WTC11 (cell line): ENCODE measurements at regions not wholly inside any gene's neighbourhood (a gene's known extent, or its start where the extent isn't known, plus 50 kb on each side); places are given as distances from the start of the nearest gene placed in this dataset.

ENCODE experiments used
- ATAC-seq: fragments of 200-7000 bp; cut with Tn5 transposase; 2 replicates; pipeline ENCODE4 v1.10.0; 2021; ENCODE audit warnings: mild to moderate bottlenecking, moderate library complexity
- CTCF ChIA-PET: fragments of 300-600 bp; sonication (Branson Sonifier 250); formaldehyde crosslinking; loops from one replicate; lab custom pipeline; 2021; ENCODE audit warnings: antibody characterized with exemption; lab: Charles Lee
- POLR2A ChIA-PET: fragments of 350-600 bp; sonication (Branson Sonifier 250); formaldehyde crosslinking; loops from one replicate; lab custom pipeline; 2021; ENCODE audit warnings: antibody characterized with exemption; lab: Charles Lee
- DNase-seq: peaks from one replicate; pipeline ENCODE4 v3.0.0; 2021; ENCODE audit warnings: low spot score
- H3K27ac Mint-ChIP-seq: 2 replicates; pipeline ENCODE4 v1.8.0; 2021; ENCODE audit warnings: mixed read lengths
- H3K27me3 Mint-ChIP-seq: 2 replicates; pipeline ENCODE4 v1.8.0; 2021; ENCODE audit warnings: low read depth, mild to moderate bottlenecking, moderate library complexity, mixed read lengths
- H3K36me3 Mint-ChIP-seq: 2 replicates; pipeline ENCODE4 v1.8.0; 2021; ENCODE audit warnings: mixed read lengths
- H3K4me1 Mint-ChIP-seq: 2 replicates; pipeline ENCODE4 v1.8.0; 2022; ENCODE audit warnings: mixed read lengths
- H3K4me3 Mint-ChIP-seq: 2 replicates; pipeline ENCODE4 v1.8.0; 2021; ENCODE audit warnings: mild to moderate bottlenecking, moderate library complexity, mixed read lengths
- H3K9me3 Mint-ChIP-seq: 2 replicates; pipeline ENCODE4 v1.8.0; 2021; ENCODE audit warnings: mixed read lengths
- CREM ChIP-seq: sonication (generic); formaldehyde crosslinking; IDR thresholded peaks from 2 replicates; pipeline ENCODE4 v1.8.1; 2022; ENCODE audit warnings: mild to moderate bottlenecking, missing genetic modification reagents, moderate library complexity
- EMX1 ChIP-seq: fragments of 250-450 bp; sonication (Bioruptor Pico); IDR thresholded peaks from 2 replicates; pipeline ENCODE4 v1.8.0; 2021; ENCODE audit warnings: mild to moderate bottlenecking
- GTF2I ChIP-seq: fragments of 250-450 bp; sonication (Bioruptor Pico); conservative IDR thresholded peaks from 2 replicates; pipeline ENCODE4 v1.4.0; 2021; ENCODE audit warnings: mild to moderate bottlenecking
- HMGA2 ChIP-seq: fragments of 250-450 bp; sonication (Bioruptor Pico); IDR thresholded peaks from 2 replicates; pipeline ENCODE4 v1.4.0; 2021; ENCODE audit warnings: mild to moderate bottlenecking, moderate library complexity
- IRF2 ChIP-seq: sonication (generic); formaldehyde crosslinking; IDR thresholded peaks from 2 replicates; pipeline ENCODE4 v1.8.0; 2022; ENCODE audit warnings: low read depth, missing genetic modification reagents, borderline replicate concordance
- JAZF1 ChIP-seq: fragments of 250-450 bp; sonication (Bioruptor Pico); IDR thresholded peaks from 2 replicates; pipeline ENCODE4 v1.9.0; 2021; ENCODE audit warnings: moderate library complexity, mild to moderate bottlenecking, inconsistent platforms
- KAT7 ChIP-seq: sonication (generic); formaldehyde crosslinking; IDR thresholded peaks from 2 replicates; pipeline ENCODE4 v1.8.1; 2023; ENCODE audit warnings: missing genetic modification reagents, mild to moderate bottlenecking, borderline replicate concordance
- MXD4 ChIP-seq: fragments of 250-450 bp; sonication (Bioruptor Pico); IDR thresholded peaks from 2 replicates; pipeline ENCODE4 v1.8.0; 2021; ENCODE audit warnings: mild to moderate bottlenecking, moderate library complexity, borderline replicate concordance
- MYBL2 ChIP-seq: sonication (generic); formaldehyde crosslinking; IDR thresholded peaks from 2 replicates; pipeline ENCODE4 v1.8.1; 2023; ENCODE audit warnings: mild to moderate bottlenecking, moderate library complexity, missing genetic modification reagents
- NFE2L1 ChIP-seq: sonication (generic); formaldehyde crosslinking; IDR thresholded peaks from 2 replicates; pipeline ENCODE4 v1.8.1; 2023; ENCODE audit warnings: missing genetic modification reagents
- RORB ChIP-seq: fragments of 250-450 bp; sonication (Bioruptor Pico); IDR thresholded peaks from 2 replicates; pipeline ENCODE4 v1.9.0; 2021; ENCODE audit warnings: mild to moderate bottlenecking
- SMAD3 ChIP-seq: sonication (generic); formaldehyde crosslinking; IDR thresholded peaks from 2 replicates; pipeline ENCODE4 v1.8.0; 2022; ENCODE audit warnings: missing genetic modification reagents, mild to moderate bottlenecking, borderline replicate concordance
- SMAD4 ChIP-seq: sonication (generic); formaldehyde crosslinking; IDR thresholded peaks from 2 replicates; pipeline ENCODE4 v1.8.0; 2022; ENCODE audit warnings: mild to moderate bottlenecking, missing genetic modification reagents
- TEAD4 ChIP-seq: sonication (generic); formaldehyde crosslinking; IDR thresholded peaks from 2 replicates; pipeline ENCODE4 v1.8.0; 2022; ENCODE audit warnings: mild to moderate bottlenecking, missing genetic modification reagents
- TP53 ChIP-seq: sonication (generic); formaldehyde crosslinking; IDR thresholded peaks from 2 replicates; pipeline ENCODE4 v1.8.1; 2023; ENCODE audit warnings: mild to moderate bottlenecking, missing genetic modification reagents
- ZNF317 ChIP-seq: sonication (generic); formaldehyde crosslinking; IDR thresholded peaks from 2 replicates; pipeline ENCODE4 v1.8.1; 2023; ENCODE audit warnings: low read depth, mild to moderate bottlenecking, moderate library complexity, missing genetic modification reagents, borderline replicate concordance
- ZNF416 ChIP-seq: fragments of 250-450 bp; sonication (Bioruptor Pico); IDR thresholded peaks from 2 replicates; pipeline ENCODE4 v1.9.0; 2021; ENCODE audit warnings: mild to moderate bottlenecking, inconsistent platforms
- ZNF423 ChIP-seq: fragments of 250-450 bp; sonication (Bioruptor Pico); IDR thresholded peaks from 2 replicates; pipeline ENCODE4 v2.1.2; 2022; ENCODE audit warnings: mild to moderate bottlenecking, moderate library complexity
- TF ChIP-seq, protein P1 (sequence below): sonication (generic); formaldehyde crosslinking; conservative IDR thresholded peaks from 2 replicates; pipeline ENCODE4 v1.8.1; 2023; ENCODE audit warnings: mild to moderate bottlenecking, low read depth, missing genetic modification reagents, moderate library complexity
- TF ChIP-seq, protein P2 (sequence below): sonication (generic); formaldehyde crosslinking; IDR thresholded peaks from 2 replicates; pipeline ENCODE4 v1.8.0; 2023; ENCODE audit warnings: missing genetic modification reagents
- TF ChIP-seq, protein P3 (sequence below): sonication (generic); formaldehyde crosslinking; IDR thresholded peaks from 2 replicates; pipeline ENCODE4 v1.8.1; 2022; ENCODE audit warnings: missing genetic modification reagents, borderline replicate concordance
- TF ChIP-seq, protein P4 (sequence below): sonication (generic); formaldehyde crosslinking; IDR thresholded peaks from 2 replicates; pipeline ENCODE4 v1.8.1; 2022; ENCODE audit warnings: mild to moderate bottlenecking, missing genetic modification reagents, moderate library complexity, borderline replicate concordance
- TF ChIP-seq, protein P5 (sequence below): sonication (generic); formaldehyde crosslinking; IDR thresholded peaks from 2 replicates; pipeline ENCODE4 v1.8.1; 2023; ENCODE audit warnings: mild to moderate bottlenecking, missing genetic modification reagents, moderate library complexity
- TF ChIP-seq, protein P6 (sequence below): sonication (generic); formaldehyde crosslinking; IDR thresholded peaks from 2 replicates; pipeline ENCODE4 v1.8.0; 2023; ENCODE audit warnings: missing genetic modification reagents, mild to moderate bottlenecking, borderline replicate concordance

DNA sequence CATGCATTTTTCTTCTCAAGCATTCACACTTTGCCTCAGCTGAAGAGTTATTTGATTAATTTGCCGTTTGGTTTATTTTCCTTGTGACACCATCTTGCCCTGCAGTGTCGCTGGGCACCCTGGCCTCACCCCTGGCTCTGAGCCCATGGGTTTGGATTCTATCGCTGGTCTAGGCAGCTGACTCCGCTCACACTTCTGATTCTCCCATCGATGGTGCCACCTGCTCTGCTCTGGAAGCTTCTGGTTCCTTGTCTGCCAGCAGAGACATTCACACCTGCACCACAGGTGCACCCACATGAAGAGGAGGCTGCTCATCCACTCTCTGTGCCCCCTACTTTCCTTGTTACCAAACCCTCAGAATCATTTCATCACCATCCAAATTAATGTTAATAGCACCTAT lies 291.6 kb upstream of the CDH4 start:
- ChIA-PET POLR2A (no interaction called here), CTCF (no interaction called here)
- H3K9me3 Mint-ChIP-seq = peaks cover 22% of the 10 kb centered on the region
- peaks cover 87% of the 10 kb centered on the region for H3K27me3 Mint-ChIP-seq
- TF ChIP-seq ZNF423 (CRISPR knock-in tag) (no peak), IRF2 (CRISPR knock-in tag) (no peak), ZNF416 (CRISPR knock-in tag) (no peak), EMX1 (CRISPR knock-in tag) (no peak), SMAD4 (no peak), HMGA2 (CRISPR knock-in tag) (no peak), MXD4 (CRISPR knock-in tag) (no peak)
- TF ChIP-seq, protein P1, sequence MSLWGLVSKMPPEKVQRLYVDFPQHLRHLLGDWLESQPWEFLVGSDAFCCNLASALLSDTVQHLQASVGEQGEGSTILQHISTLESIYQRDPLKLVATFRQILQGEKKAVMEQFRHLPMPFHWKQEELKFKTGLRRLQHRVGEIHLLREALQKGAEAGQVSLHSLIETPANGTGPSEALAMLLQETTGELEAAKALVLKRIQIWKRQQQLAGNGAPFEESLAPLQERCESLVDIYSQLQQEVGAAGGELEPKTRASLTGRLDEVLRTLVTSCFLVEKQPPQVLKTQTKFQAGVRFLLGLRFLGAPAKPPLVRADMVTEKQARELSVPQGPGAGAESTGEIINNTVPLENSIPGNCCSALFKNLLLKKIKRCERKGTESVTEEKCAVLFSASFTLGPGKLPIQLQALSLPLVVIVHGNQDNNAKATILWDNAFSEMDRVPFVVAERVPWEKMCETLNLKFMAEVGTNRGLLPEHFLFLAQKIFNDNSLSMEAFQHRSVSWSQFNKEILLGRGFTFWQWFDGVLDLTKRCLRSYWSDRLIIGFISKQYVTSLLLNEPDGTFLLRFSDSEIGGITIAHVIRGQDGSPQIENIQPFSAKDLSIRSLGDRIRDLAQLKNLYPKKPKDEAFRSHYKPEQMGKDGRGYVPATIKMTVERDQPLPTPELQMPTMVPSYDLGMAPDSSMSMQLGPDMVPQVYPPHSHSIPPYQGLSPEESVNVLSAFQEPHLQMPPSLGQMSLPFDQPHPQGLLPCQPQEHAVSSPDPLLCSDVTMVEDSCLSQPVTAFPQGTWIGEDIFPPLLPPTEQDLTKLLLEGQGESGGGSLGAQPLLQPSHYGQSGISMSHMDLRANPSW (CRISPR knock-in tag) = no peak
- TF ChIP-seq, protein P2, sequence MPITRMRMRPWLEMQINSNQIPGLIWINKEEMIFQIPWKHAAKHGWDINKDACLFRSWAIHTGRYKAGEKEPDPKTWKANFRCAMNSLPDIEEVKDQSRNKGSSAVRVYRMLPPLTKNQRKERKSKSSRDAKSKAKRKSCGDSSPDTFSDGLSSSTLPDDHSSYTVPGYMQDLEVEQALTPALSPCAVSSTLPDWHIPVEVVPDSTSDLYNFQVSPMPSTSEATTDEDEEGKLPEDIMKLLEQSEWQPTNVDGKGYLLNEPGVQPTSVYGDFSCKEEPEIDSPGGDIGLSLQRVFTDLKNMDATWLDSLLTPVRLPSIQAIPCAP (CRISPR knock-in tag) = no peak
- TF ChIP-seq, protein P3, sequence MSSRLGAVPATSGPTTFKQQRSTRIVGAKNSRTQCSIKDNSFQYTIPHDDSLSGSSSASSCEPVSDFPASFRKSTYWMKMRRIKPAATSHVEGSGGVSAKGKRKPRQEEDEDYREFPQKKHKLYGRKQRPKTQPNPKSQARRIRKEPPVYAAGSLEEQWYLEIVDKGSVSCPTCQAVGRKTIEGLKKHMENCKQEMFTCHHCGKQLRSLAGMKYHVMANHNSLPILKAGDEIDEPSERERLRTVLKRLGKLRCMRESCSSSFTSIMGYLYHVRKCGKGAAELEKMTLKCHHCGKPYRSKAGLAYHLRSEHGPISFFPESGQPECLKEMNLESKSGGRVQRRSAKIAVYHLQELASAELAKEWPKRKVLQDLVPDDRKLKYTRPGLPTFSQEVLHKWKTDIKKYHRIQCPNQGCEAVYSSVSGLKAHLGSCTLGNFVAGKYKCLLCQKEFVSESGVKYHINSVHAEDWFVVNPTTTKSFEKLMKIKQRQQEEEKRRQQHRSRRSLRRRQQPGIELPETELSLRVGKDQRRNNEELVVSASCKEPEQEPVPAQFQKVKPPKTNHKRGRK (CRISPR knock-in tag) = no peak
- TF ChIP-seq, protein P4, sequence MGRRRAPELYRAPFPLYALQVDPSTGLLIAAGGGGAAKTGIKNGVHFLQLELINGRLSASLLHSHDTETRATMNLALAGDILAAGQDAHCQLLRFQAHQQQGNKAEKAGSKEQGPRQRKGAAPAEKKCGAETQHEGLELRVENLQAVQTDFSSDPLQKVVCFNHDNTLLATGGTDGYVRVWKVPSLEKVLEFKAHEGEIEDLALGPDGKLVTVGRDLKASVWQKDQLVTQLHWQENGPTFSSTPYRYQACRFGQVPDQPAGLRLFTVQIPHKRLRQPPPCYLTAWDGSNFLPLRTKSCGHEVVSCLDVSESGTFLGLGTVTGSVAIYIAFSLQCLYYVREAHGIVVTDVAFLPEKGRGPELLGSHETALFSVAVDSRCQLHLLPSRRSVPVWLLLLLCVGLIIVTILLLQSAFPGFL = no peak
- no peak for DNase-seq
- no peak overlapping the region for H3K27ac Mint-ChIP-seq
- H3K4me1 Mint-ChIP-seq = peaks cover 11% of the 10 kb centered on the region; the same call in 1 of the 2 replicates
- no peak for ATAC-seq
- peaks cover 7% of the 10 kb centered on the region; the same call in 1 of the 2 replicates for H3K36me3 Mint-ChIP-seq
- no peak overlapping the region for H3K4me3 Mint-ChIP-seq

DNA sequence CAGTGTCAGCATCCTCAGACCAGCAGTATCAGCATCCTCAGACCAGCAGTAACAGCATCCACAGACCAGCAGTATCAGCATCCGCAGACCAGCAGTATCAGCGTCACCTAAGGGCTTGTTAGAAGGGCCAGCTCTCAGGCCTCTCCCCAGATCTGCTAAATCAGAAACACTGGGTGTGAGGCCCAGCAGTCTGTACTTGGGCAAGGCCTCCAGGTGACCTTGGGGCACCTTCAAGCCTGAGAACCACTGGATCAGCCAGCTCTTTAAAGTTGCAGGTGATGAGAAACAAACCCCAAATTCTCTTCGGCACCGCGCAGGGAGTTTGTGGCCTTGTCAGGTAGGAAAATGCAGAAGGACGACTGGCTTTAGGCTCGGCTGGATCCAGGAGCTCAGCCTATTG lies 290.5 kb upstream of the CDH4 start:
- H3K9me3 Mint-ChIP-seq = peaks cover 20% of the 10 kb centered on the region
- H3K4me1 Mint-ChIP-seq = peaks cover 11% of the 10 kb centered on the region; the same call in 1 of the 2 replicates
- ChIA-PET POLR2A (no interaction called here), CTCF (no interaction called here)
- H3K4me3 Mint-ChIP-seq = no peak overlapping the region
- DNase-seq = no peak
- H3K36me3 Mint-ChIP-seq = peaks cover 7% of the 10 kb centered on the region; the same call in 1 of the 2 replicates
- peaks cover 85% of the 10 kb centered on the region for H3K27me3 Mint-ChIP-seq
- TF ChIP-seq TEAD4 (CRISPR knock-in tag) = no peak
- no peak for TF ChIP-seq RORB (CRISPR knock-in tag)
- no peak for TF ChIP-seq ZNF317
- TF ChIP-seq, protein P5, sequence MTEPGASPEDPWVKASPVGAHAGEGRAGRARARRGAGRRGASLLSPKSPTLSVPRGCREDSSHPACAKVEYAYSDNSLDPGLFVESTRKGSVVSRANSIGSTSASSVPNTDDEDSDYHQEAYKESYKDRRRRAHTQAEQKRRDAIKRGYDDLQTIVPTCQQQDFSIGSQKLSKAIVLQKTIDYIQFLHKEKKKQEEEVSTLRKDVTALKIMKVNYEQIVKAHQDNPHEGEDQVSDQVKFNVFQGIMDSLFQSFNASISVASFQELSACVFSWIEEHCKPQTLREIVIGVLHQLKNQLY (CRISPR knock-in tag) = no peak
- no peak for TF ChIP-seq MYBL2 (CRISPR knock-in tag)
- TF ChIP-seq TP53 (CRISPR knock-in tag) = no peak
- TF ChIP-seq KAT7 (CRISPR knock-in tag) = no peak
- TF ChIP-seq, protein P6, sequence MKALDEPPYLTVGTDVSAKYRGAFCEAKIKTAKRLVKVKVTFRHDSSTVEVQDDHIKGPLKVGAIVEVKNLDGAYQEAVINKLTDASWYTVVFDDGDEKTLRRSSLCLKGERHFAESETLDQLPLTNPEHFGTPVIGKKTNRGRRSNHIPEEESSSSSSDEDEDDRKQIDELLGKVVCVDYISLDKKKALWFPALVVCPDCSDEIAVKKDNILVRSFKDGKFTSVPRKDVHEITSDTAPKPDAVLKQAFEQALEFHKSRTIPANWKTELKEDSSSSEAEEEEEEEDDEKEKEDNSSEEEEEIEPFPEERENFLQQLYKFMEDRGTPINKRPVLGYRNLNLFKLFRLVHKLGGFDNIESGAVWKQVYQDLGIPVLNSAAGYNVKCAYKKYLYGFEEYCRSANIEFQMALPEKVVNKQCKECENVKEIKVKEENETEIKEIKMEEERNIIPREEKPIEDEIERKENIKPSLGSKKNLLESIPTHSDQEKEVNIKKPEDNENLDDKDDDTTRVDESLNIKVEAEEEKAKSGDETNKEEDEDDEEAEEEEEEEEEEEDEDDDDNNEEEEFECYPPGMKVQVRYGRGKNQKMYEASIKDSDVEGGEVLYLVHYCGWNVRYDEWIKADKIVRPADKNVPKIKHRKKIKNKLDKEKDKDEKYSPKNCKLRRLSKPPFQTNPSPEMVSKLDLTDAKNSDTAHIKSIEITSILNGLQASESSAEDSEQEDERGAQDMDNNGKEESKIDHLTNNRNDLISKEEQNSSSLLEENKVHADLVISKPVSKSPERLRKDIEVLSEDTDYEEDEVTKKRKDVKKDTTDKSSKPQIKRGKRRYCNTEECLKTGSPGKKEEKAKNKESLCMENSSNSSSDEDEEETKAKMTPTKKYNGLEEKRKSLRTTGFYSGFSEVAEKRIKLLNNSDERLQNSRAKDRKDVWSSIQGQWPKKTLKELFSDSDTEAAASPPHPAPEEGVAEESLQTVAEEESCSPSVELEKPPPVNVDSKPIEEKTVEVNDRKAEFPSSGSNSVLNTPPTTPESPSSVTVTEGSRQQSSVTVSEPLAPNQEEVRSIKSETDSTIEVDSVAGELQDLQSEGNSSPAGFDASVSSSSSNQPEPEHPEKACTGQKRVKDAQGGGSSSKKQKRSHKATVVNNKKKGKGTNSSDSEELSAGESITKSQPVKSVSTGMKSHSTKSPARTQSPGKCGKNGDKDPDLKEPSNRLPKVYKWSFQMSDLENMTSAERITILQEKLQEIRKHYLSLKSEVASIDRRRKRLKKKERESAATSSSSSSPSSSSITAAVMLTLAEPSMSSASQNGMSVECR (CRISPR knock-in tag) = no peak
- no peak for TF ChIP-seq ZNF416 (CRISPR knock-in tag)
- no peak for TF ChIP-seq JAZF1 (CRISPR knock-in tag)
- no peak for TF ChIP-seq SMAD3 (CRISPR knock-in tag)
- no peak for TF ChIP-seq CREM (CRISPR knock-in tag)
- TF ChIP-seq, protein P4 = no peak
- TF ChIP-seq IRF2 (CRISPR knock-in tag) = no peak
- no peak for TF ChIP-seq NFE2L1 (CRISPR knock-in tag)
- TF ChIP-seq GTF2I (CRISPR knock-in tag) = no peak
- TF ChIP-seq, all 79 proteins: peak for 0
- no peak overlapping the region for H3K27ac Mint-ChIP-seq
- ATAC-seq = no peak
